Thyroid gland (tissue), 4 donors: ENCODE measurements at regions not wholly inside any gene's neighbourhood (a gene's known extent, or its start where the extent isn't known, plus 50 kb on each side); places are given as distances from the start of the nearest gene placed in this dataset.

Experiments
- POLR2A ChIP-seq, 2 donors: fragments of 450-650 bp; IDR thresholded peaks; one replicate each; pipeline ENCODE4 v1.6.1; 2017; ENCODE audit warnings: antibody characterized with exemption in 2 of 2, mild to moderate bottlenecking in 2 of 2, moderate library complexity in 1 of 2
- TF ChIP-seq, protein P1 (sequence below), 6 experiments: fragments of 200-600 bp in 3 of 6; fragments of 450-650 bp in 3 of 6; sonication (generic) in 3 of 6; IDR thresholded peaks; one replicate each; pipeline ENCODE4 v1.5.1; 2016 to 2019; ENCODE audit warnings: antibody characterized with exemption in 6 of 6, mild to moderate bottlenecking in 2 of 6, inconsistent platforms in 1 of 6, moderate library complexity in 1 of 6

GRCh38 chr14:48537600-48537999, 862.2 kb upstream of the MDGA2 start:
- TF ChIP-seq, protein P1, sequence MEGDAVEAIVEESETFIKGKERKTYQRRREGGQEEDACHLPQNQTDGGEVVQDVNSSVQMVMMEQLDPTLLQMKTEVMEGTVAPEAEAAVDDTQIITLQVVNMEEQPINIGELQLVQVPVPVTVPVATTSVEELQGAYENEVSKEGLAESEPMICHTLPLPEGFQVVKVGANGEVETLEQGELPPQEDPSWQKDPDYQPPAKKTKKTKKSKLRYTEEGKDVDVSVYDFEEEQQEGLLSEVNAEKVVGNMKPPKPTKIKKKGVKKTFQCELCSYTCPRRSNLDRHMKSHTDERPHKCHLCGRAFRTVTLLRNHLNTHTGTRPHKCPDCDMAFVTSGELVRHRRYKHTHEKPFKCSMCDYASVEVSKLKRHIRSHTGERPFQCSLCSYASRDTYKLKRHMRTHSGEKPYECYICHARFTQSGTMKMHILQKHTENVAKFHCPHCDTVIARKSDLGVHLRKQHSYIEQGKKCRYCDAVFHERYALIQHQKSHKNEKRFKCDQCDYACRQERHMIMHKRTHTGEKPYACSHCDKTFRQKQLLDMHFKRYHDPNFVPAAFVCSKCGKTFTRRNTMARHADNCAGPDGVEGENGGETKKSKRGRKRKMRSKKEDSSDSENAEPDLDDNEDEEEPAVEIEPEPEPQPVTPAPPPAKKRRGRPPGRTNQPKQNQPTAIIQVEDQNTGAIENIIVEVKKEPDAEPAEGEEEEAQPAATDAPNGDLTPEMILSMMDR (IDR thresholded peaks at IDR 0.05): no peak
- no peak for TF ChIP-seq POLR2A (IDR thresholded peaks at IDR 0.05)
